Prostate gland (tissue), 2 donors: ENCODE measurements at regions not wholly inside any gene's neighbourhood (a gene's known extent, or its start where the extent isn't known, plus 50 kb on each side); places are given as distances from the start of the nearest gene placed in this dataset.

Source experiments
- CTCF ChIP-seq, 4 experiments: fragments of 200-600 bp in 2 of 4; fragments of 450-650 bp in 2 of 4; sonication (generic) in 2 of 4; IDR thresholded peaks; 1 replicate in 3 of 4; 2 replicates in 1 of 4; pipeline ENCODE4 v1.5.1; 2016 to 2019; ENCODE audit warnings: antibody characterized with exemption in 4 of 4, mild to moderate bottlenecking in 2 of 4, moderate library complexity in 2 of 4
- POLR2A ChIP-seq: fragments of 450-650 bp; IDR thresholded peaks from one replicate; pipeline ENCODE4 v1.6.1; 2016; ENCODE audit warnings: antibody characterized with exemption, mild to moderate bottlenecking
- POLR2AphosphoS5 ChIP-seq: sonication (generic); formaldehyde crosslinking; IDR thresholded peaks from one replicate; pipeline ENCODE4 v1.6.1; 2017; ENCODE audit warnings: antibody characterized with exemption

- no peak for TF ChIP-seq CTCF (IDR thresholded peaks at IDR 0.05)
- TF ChIP-seq POLR2A = no peak
- TF ChIP-seq POLR2AphosphoS5 = no peak
Observed at GRCh38 chr5:88396000-88396535, 127.4 kb upstream of the TMEM161B start.
